ENCODE measurements at regions not wholly inside any gene's neighbourhood (a gene's known extent, or its start where the extent isn't known, plus 50 kb on each side); places are given as distances from the start of the nearest gene placed in this dataset.
A peak's percentile ranks its signal among the peaks of the same experiment; 100 is the strongest.

GRCh38 chr13:106768991-106769390 is 201.1 kb upstream of the ARGLU1 start:
- Histone ChIP-seq H3K4me3 (ENCODE audit: low read depth in 1 of 3, low read length in 3 of 3) (no peak overlapping the region), H3K27ac (ENCODE audit: low read depth in 1 of 3, low read length in 2 of 3) (no peak overlapping the region), H3K36me3 (ENCODE audit: control insufficient read depth in 3 of 3, insufficient read depth in 2 of 3, low read depth in 1 of 3, low read length in 3 of 3) (no peaks in the 10 kb centered on the region), H3K27me3 (ENCODE audit: control insufficient read depth in 3 of 3, insufficient read depth in 3 of 3, low read length in 3 of 3) (no peaks in the 10 kb centered on the region), H3K4me1 (ENCODE audit: control insufficient read depth in 3 of 3, insufficient read depth in 2 of 3, low read depth in 1 of 3, low read length in 2 of 3) (peaks cover 0 to 21% (median 0%) of the 10 kb centered on the region in 3 donors), H3K9me3 (ENCODE audit: control insufficient read depth in 2 of 2, insufficient read depth in 1 of 2, low read depth in 1 of 2, low read length in 1 of 2) (peaks cover 0 to 7% of the 10 kb centered on the region in 2 donors)
- no peak for DNase-seq
- FAIRE-seq, result no peak
- WGBS, 3 donors, result 84 to 95% (median 86%) methylated on average over 3 of the region's 3 CpGs

GRCh38 chr13:106762708-106763107 is 194.8 kb upstream of the ARGLU1 start:
- no peaks in the 10 kb centered on the region for H3K9me3 ChIP-seq (ENCODE audit: control insufficient read depth in 2 of 2, insufficient read depth in 1 of 2, low read depth in 1 of 2, low read length in 1 of 2)
- no peak overlapping the region for H3K4me3 ChIP-seq (ENCODE audit: low read depth in 1 of 3, low read length in 3 of 3)
- no peak overlapping the region for H3K27ac ChIP-seq (ENCODE audit: low read depth in 1 of 3, low read length in 2 of 3)
- DNase-seq, result no peak
- 84 to 96% (median 87%) methylated on average over 3 of the region's 3 CpGs for WGBS, 3 donors
- no peak for FAIRE-seq
- H3K36me3 ChIP-seq (ENCODE audit: control insufficient read depth in 3 of 3, insufficient read depth in 2 of 3, low read depth in 1 of 3, low read length in 3 of 3), result no peaks in the 10 kb centered on the region
- H3K4me1 ChIP-seq (ENCODE audit: control insufficient read depth in 3 of 3, insufficient read depth in 2 of 3, low read depth in 1 of 3, low read length in 2 of 3), result peaks cover 0 to 8% (median 0%) of the 10 kb centered on the region in 3 donors
- no peaks in the 10 kb centered on the region for H3K27me3 ChIP-seq (ENCODE audit: control insufficient read depth in 3 of 3, insufficient read depth in 3 of 3, low read length in 3 of 3)

GRCh38 chr13:106756446-106756845 is 188.5 kb upstream of the ARGLU1 start:
- WGBS, 3 donors, result 63 to 90% (median 76%) methylated on average over 8 of the region's 8 CpGs
- H3K4me1 ChIP-seq (ENCODE audit: control insufficient read depth in 3 of 3, insufficient read depth in 2 of 3, low read depth in 1 of 3, low read length in 2 of 3), result peaks cover 0 to 3% (median 0%) of the 10 kb centered on the region in 3 donors
- no peaks in the 10 kb centered on the region for H3K27me3 ChIP-seq (ENCODE audit: control insufficient read depth in 3 of 3, insufficient read depth in 3 of 3, low read length in 3 of 3)
- no peak overlapping the region for H3K27ac ChIP-seq (ENCODE audit: low read depth in 1 of 3, low read length in 2 of 3)
- H3K4me3 ChIP-seq (ENCODE audit: low read depth in 1 of 3, low read length in 3 of 3), result no peak overlapping the region
- FAIRE-seq, result no peak
- no peak for DNase-seq
- no peaks in the 10 kb centered on the region for H3K9me3 ChIP-seq (ENCODE audit: control insufficient read depth in 2 of 2, insufficient read depth in 1 of 2, low read depth in 1 of 2, low read length in 1 of 2)
- no peaks in the 10 kb centered on the region for H3K36me3 ChIP-seq (ENCODE audit: control insufficient read depth in 3 of 3, insufficient read depth in 2 of 3, low read depth in 1 of 3, low read length in 3 of 3)

GRCh38 chr13:106755542-106755941 is 187.6 kb upstream of the ARGLU1 start:
- WGBS, 3 donors, result 89 to 96% (median 92%) methylated on average over 9 of the region's 9 CpGs
- H3K9me3 ChIP-seq (ENCODE audit: control insufficient read depth in 2 of 2, insufficient read depth in 1 of 2, low read depth in 1 of 2, low read length in 1 of 2), result no peaks in the 10 kb centered on the region
- no peak for FAIRE-seq

GRCh38 chr13:106753251-106753650 is 185.3 kb upstream of the ARGLU1 start:
- Histone ChIP-seq H3K4me1 (ENCODE audit: control insufficient read depth in 3 of 3, insufficient read depth in 2 of 3, low read depth in 1 of 3, low read length in 2 of 3) (peaks cover 0 to 3% (median 0%) of the 10 kb centered on the region in 3 donors), H3K4me3 (ENCODE audit: low read depth in 1 of 3, low read length in 3 of 3) (no peak overlapping the region), H3K36me3 (ENCODE audit: control insufficient read depth in 3 of 3, insufficient read depth in 2 of 3, low read depth in 1 of 3, low read length in 3 of 3) (no peaks in the 10 kb centered on the region), H3K9me3 (ENCODE audit: control insufficient read depth in 2 of 2, insufficient read depth in 1 of 2, low read depth in 1 of 2, low read length in 1 of 2) (peaks cover 0 to 7% of the 10 kb centered on the region in 2 donors), H3K27me3 (ENCODE audit: control insufficient read depth in 3 of 3, insufficient read depth in 3 of 3, low read length in 3 of 3) (no peaks in the 10 kb centered on the region), H3K27ac (ENCODE audit: low read depth in 1 of 3, low read length in 2 of 3) (peak overlapping the region in 1 of 3 donors; percentile 2)
- 2 to 16% (median 10%) methylated on average over 6 of the region's 6 CpGs for WGBS, 3 donors
- no peak for FAIRE-seq
- peak; percentile 51 to 53 for DNase-seq

More at GRCh38 chr13:106755542-106755941, 187.6 kb upstream of the ARGLU1 start:
- no peak overlapping the region for H3K27ac ChIP-seq (ENCODE audit: low read depth in 1 of 3, low read length in 2 of 3)
- H3K36me3 ChIP-seq (ENCODE audit: control insufficient read depth in 3 of 3, insufficient read depth in 2 of 3, low read depth in 1 of 3, low read length in 3 of 3), result no peaks in the 10 kb centered on the region
- no peak for DNase-seq
- no peaks in the 10 kb centered on the region for H3K27me3 ChIP-seq (ENCODE audit: control insufficient read depth in 3 of 3, insufficient read depth in 3 of 3, low read length in 3 of 3)
- H3K4me3 ChIP-seq (ENCODE audit: low read depth in 1 of 3, low read length in 3 of 3), result no peak overlapping the region
- peaks cover 0 to 3% (median 0%) of the 10 kb centered on the region in 3 donors for H3K4me1 ChIP-seq (ENCODE audit: control insufficient read depth in 3 of 3, insufficient read depth in 2 of 3, low read depth in 1 of 3, low read length in 2 of 3)

GRCh38 chr13:106752584-106753170 is 184.7 kb upstream of the ARGLU1 start:
- no peak overlapping the region for H3K27ac ChIP-seq (ENCODE audit: low read depth in 1 of 3, low read length in 2 of 3)
- FAIRE-seq (no peak), DNase-seq (no peak)
- peaks cover 0 to 9% of the 10 kb centered on the region in 2 donors for H3K9me3 ChIP-seq (ENCODE audit: control insufficient read depth in 2 of 2, insufficient read depth in 1 of 2, low read depth in 1 of 2, low read length in 1 of 2)
- 52 to 72% (median 59%) methylated on average over 6 of the region's 6 CpGs for WGBS, 3 donors
- no peak overlapping the region for H3K4me3 ChIP-seq (ENCODE audit: low read depth in 1 of 3, low read length in 3 of 3)
- H3K27me3 ChIP-seq (ENCODE audit: control insufficient read depth in 3 of 3, insufficient read depth in 3 of 3, low read length in 3 of 3), result no peaks in the 10 kb centered on the region
- no peaks in the 10 kb centered on the region for H3K36me3 ChIP-seq (ENCODE audit: control insufficient read depth in 3 of 3, insufficient read depth in 2 of 3, low read depth in 1 of 3, low read length in 3 of 3)
- H3K4me1 ChIP-seq (ENCODE audit: control insufficient read depth in 3 of 3, insufficient read depth in 2 of 3, low read depth in 1 of 3, low read length in 2 of 3), result peaks cover 0 to 3% (median 0%) of the 10 kb centered on the region in 3 donors

- H3K27ac ChIP-seq (ENCODE audit: low read depth in 1 of 3, low read length in 2 of 3), result no peak overlapping the region
- no peaks in the 10 kb centered on the region for H3K27me3 ChIP-seq (ENCODE audit: control insufficient read depth in 3 of 3, insufficient read depth in 3 of 3, low read length in 3 of 3)
- 61 to 80% (median 69%) methylated on average over 2 of the region's 2 CpGs for WGBS, 3 donors
- DNase-seq (no peak), FAIRE-seq (no peak)
- no peaks in the 10 kb centered on the region for H3K36me3 ChIP-seq (ENCODE audit: control insufficient read depth in 3 of 3, insufficient read depth in 2 of 3, low read depth in 1 of 3, low read length in 3 of 3)
- H3K4me1 ChIP-seq (ENCODE audit: control insufficient read depth in 3 of 3, insufficient read depth in 2 of 3, low read depth in 1 of 3, low read length in 2 of 3), result peaks cover 0 to 2% (median 0%) of the 10 kb centered on the region in 3 donors
- peaks cover 0 to 10% of the 10 kb centered on the region in 2 donors for H3K9me3 ChIP-seq (ENCODE audit: control insufficient read depth in 2 of 2, insufficient read depth in 1 of 2, low read depth in 1 of 2, low read length in 1 of 2)
- H3K4me3 ChIP-seq (ENCODE audit: low read depth in 1 of 3, low read length in 3 of 3), result no peak overlapping the region
Observed at GRCh38 chr13:106748785-106749184, 180.8 kb upstream of the ARGLU1 start.

GRCh38 chr13:106744516-106744915 is 176.6 kb upstream of the ARGLU1 start:
- H3K4me3 ChIP-seq (ENCODE audit: low read depth in 1 of 3, low read length in 3 of 3), result no peak overlapping the region
- no peaks in the 10 kb centered on the region for H3K36me3 ChIP-seq (ENCODE audit: control insufficient read depth in 3 of 3, insufficient read depth in 2 of 3, low read depth in 1 of 3, low read length in 3 of 3)
- H3K4me1 ChIP-seq (ENCODE audit: control insufficient read depth in 3 of 3, insufficient read depth in 2 of 3, low read depth in 1 of 3, low read length in 2 of 3), result no peaks in the 10 kb centered on the region
- 84 to 89% (median 86%) methylated on average over 6 of the region's 6 CpGs for WGBS, 3 donors
- H3K9me3 ChIP-seq (ENCODE audit: control insufficient read depth in 2 of 2, insufficient read depth in 1 of 2, low read depth in 1 of 2, low read length in 1 of 2), result peaks cover 0 to 3% of the 10 kb centered on the region in 2 donors
- FAIRE-seq, result no peak
- H3K27ac ChIP-seq (ENCODE audit: low read depth in 1 of 3, low read length in 2 of 3), result no peak overlapping the region
- no peaks in the 10 kb centered on the region for H3K27me3 ChIP-seq (ENCODE audit: control insufficient read depth in 3 of 3, insufficient read depth in 3 of 3, low read length in 3 of 3)
- DNase-seq, result no peak

GRCh38 chr13:106738186-106738678 is 170.3 kb upstream of the ARGLU1 start:
- Histone ChIP-seq H3K36me3 (ENCODE audit: control insufficient read depth in 3 of 3, insufficient read depth in 2 of 3, low read depth in 1 of 3, low read length in 3 of 3) (no peaks in the 10 kb centered on the region), H3K4me1 (ENCODE audit: control insufficient read depth in 3 of 3, insufficient read depth in 2 of 3, low read depth in 1 of 3, low read length in 2 of 3) (no peaks in the 10 kb centered on the region), H3K9me3 (ENCODE audit: control insufficient read depth in 2 of 2, insufficient read depth in 1 of 2, low read depth in 1 of 2, low read length in 1 of 2) (peaks cover 0 to 4% of the 10 kb centered on the region in 2 donors), H3K27ac (ENCODE audit: low read depth in 1 of 3, low read length in 2 of 3) (no peak overlapping the region), H3K4me3 (ENCODE audit: low read depth in 1 of 3, low read length in 3 of 3) (no peak overlapping the region), H3K27me3 (ENCODE audit: control insufficient read depth in 3 of 3, insufficient read depth in 3 of 3, low read length in 3 of 3) (no peaks in the 10 kb centered on the region)
- no peak for DNase-seq
- FAIRE-seq, result no peak
- WGBS, 3 donors, result 82 to 91% (median 84%) methylated on average over 10 of the region's 10 CpGs
